SK-N-SH treated with all-trans-retinoic acid at 6 μM for 48 hours (cell line): ENCODE measurements at regions not wholly inside any gene's neighbourhood (a gene's known extent, or its start where the extent isn't known, plus 50 kb on each side); places are given as distances from the start of the nearest gene placed in this dataset.

Experiments used
- ATAC-seq: fragments of 200-7000 bp; cut with Tn5 transposase; 3 replicates; pipeline ENCODE4 v1.9.1; 2020; ENCODE audit warnings: mild to moderate bottlenecking, moderate library complexity
- ARNTL ChIP-seq: fragments of 450-650 bp; formaldehyde crosslinking; IDR thresholded peaks from 2 replicates; pipeline ENCODE4 v1.5.0; 2020; ENCODE audit warnings: low read depth, mild to moderate bottlenecking, moderate library complexity, borderline replicate concordance
- BACH2 ChIP-seq: fragments of 250-450 bp; sonication (Bioruptor Pico); IDR thresholded peaks from 2 replicates; pipeline ENCODE4 v1.9.0; 2021; ENCODE audit warnings: mild to moderate bottlenecking, borderline replicate concordance
- CSDC2 ChIP-seq: fragments of 250-450 bp; sonication (Bioruptor Pico); IDR thresholded peaks from 2 replicates; pipeline ENCODE4 v1.5.0; 2020; ENCODE audit warnings: mild to moderate bottlenecking, moderate library complexity
- CSRNP3 ChIP-seq: fragments of 250-450 bp; sonication (Bioruptor Pico); IDR thresholded peaks from 2 replicates; pipeline ENCODE4 v1.5.1; 2021; ENCODE audit warnings: mild to moderate bottlenecking, moderate library complexity
- ESRRG ChIP-seq: fragments of 250-450 bp; sonication (Bioruptor Pico); IDR thresholded peaks from 2 replicates; pipeline ENCODE4 v1.6.1; 2021; ENCODE audit warnings: mild to moderate bottlenecking
- GLIS3 ChIP-seq: fragments of 250-450 bp; sonication (Bioruptor Pico); IDR thresholded peaks from 2 replicates; pipeline ENCODE4 v1.5.0; 2020; ENCODE audit warnings: mild to moderate bottlenecking, moderate library complexity
- ISL1 ChIP-seq: fragments of 250-450 bp; sonication (Bioruptor Pico); IDR thresholded peaks from 2 replicates; pipeline ENCODE4 v2.1.2; 2022; ENCODE audit warnings: mild to moderate bottlenecking, moderate library complexity
- OSR1 ChIP-seq: fragments of 250-450 bp; sonication (Bioruptor Pico); IDR thresholded peaks from 2 replicates; pipeline ENCODE4 v1.8.0; 2022; ENCODE audit warnings: moderate library complexity, mild to moderate bottlenecking, inconsistent platforms
- PPARA ChIP-seq: fragments of 250-450 bp; sonication (Bioruptor Pico); IDR thresholded peaks from 2 replicates; pipeline ENCODE4 v1.5.0; 2020; ENCODE audit warnings: mild to moderate bottlenecking, borderline replicate concordance
- RARB ChIP-seq: fragments of 250-450 bp; sonication (Bioruptor Pico); IDR thresholded peaks from 2 replicates; pipeline ENCODE4 v1.8.0; 2021; ENCODE audit warnings: mild to moderate bottlenecking, moderate library complexity
- SNAI2 ChIP-seq: fragments of 250-450 bp; sonication (Bioruptor Pico); IDR thresholded peaks from 2 replicates; pipeline ENCODE4 v1.5.0; 2020; ENCODE audit warnings: mild to moderate bottlenecking, moderate library complexity
- TSHZ2 ChIP-seq: fragments of 250-450 bp; sonication (Bioruptor Pico); IDR thresholded peaks from 2 replicates; pipeline ENCODE4 v1.5.0; 2020; ENCODE audit warnings: mild to moderate bottlenecking, moderate library complexity
- ZC3H10 ChIP-seq: fragments of 250-450 bp; sonication (Bioruptor Pico); IDR thresholded peaks from 2 replicates; pipeline ENCODE4 v1.5.1; 2021; ENCODE audit warnings: mild to moderate bottlenecking, moderate library complexity
- ZFP3 ChIP-seq: fragments of 250-450 bp; sonication (Bioruptor Pico); IDR thresholded peaks from 2 replicates; pipeline ENCODE4 v1.5.0; 2020; ENCODE audit warnings: mild to moderate bottlenecking, moderate library complexity
- ZFP30 ChIP-seq: fragments of 450-650 bp; formaldehyde crosslinking; IDR thresholded peaks from 2 replicates; pipeline ENCODE4 v1.5.0; 2022; ENCODE audit warnings: mild to moderate bottlenecking, moderate library complexity
- ZNF565 ChIP-seq: fragments of 450-650 bp; formaldehyde crosslinking; conservative IDR thresholded peaks from 2 replicates; pipeline ENCODE4 v1.5.0; 2020; ENCODE audit warnings: low read depth, mild to moderate bottlenecking, moderate library complexity
- ZNF70 ChIP-seq: fragments of 450-650 bp; formaldehyde crosslinking; IDR thresholded peaks from 2 replicates; pipeline ENCODE4 v1.5.0; 2020; ENCODE audit warnings: mild to moderate bottlenecking, moderate library complexity
- ZNF8 ChIP-seq: fragments of 450-650 bp; formaldehyde crosslinking; IDR thresholded peaks from 2 replicates; pipeline ENCODE4 v1.5.0; 2020; ENCODE audit warnings: mild to moderate bottlenecking, moderate library complexity
- TF ChIP-seq, protein P1 (sequence below): fragments of 250-450 bp; sonication (Bioruptor Pico); IDR thresholded peaks from 2 replicates; pipeline ENCODE4 v1.8.0; 2021; ENCODE audit warnings: low read depth, mild to moderate bottlenecking, moderate library complexity, borderline replicate concordance

- TF ChIP-seq CSRNP3 (CRISPR knock-in tag) (no peak), ISL1 (no peak), ARNTL (CRISPR knock-in tag) (no peak), PPARA (CRISPR knock-in tag) (no peak), BACH2 (no peak), ZFP3 (CRISPR knock-in tag) (no peak), GLIS3 (CRISPR knock-in tag) (no peak), ZC3H10 (CRISPR knock-in tag) (no peak), TSHZ2 (CRISPR knock-in tag) (no peak), OSR1 (no peak), ZFP30 (CRISPR knock-in tag) (no peak)
- no peak for ATAC-seq
Measured at GRCh38 chr2:203646961-203647360, 59.5 kb upstream of the CD28 start.

DNA sequence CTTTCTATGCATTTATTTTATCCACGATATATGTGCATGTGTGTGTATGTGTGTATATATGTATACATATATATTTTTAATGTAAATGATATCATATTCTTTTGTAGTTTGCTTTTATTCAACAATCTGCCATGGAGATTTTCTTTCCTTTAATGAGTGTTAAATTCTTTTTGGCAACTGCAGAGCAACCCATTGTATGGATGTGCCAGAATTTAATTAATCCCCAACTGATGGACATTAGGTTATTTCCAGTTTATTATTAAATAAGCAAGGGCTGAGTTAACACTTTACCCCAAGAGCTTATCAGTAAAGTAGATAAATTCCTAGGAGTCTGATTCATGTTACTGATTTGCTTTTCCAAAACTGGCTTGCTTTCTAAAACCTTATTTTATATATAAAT lies 58.9 kb upstream of the CD28 start:
- ATAC-seq = no peak
- TF ChIP-seq ZNF70 (CRISPR knock-in tag) = no peak

- no peak for TF ChIP-seq ZC3H10 (CRISPR knock-in tag)
- TF ChIP-seq BACH2 = no peak
- TF ChIP-seq GLIS3 (CRISPR knock-in tag) = no peak
Measured at GRCh38 chr2:203648273-203648672, 58.2 kb upstream of the CD28 start.

GRCh38 chr2:203649176-203649814 lies 57.1 kb upstream of the CD28 start:
- no peak for TF ChIP-seq BACH2
- TF ChIP-seq GLIS3 (CRISPR knock-in tag) = no peak
- TF ChIP-seq RARB (CRISPR knock-in tag) = no peak
- no peak for TF ChIP-seq CSRNP3 (CRISPR knock-in tag)
- TF ChIP-seq ZFP30 (CRISPR knock-in tag) = no peak
- TF ChIP-seq TSHZ2 (CRISPR knock-in tag) = no peak
- TF ChIP-seq ZFP3 (CRISPR knock-in tag) = no peak
- no peak for TF ChIP-seq CSDC2 (CRISPR knock-in tag)
- ATAC-seq = no peak

More at GRCh38 chr2:203648273-203648672, 58.2 kb upstream of the CD28 start:
- no peak for ATAC-seq

DNA sequence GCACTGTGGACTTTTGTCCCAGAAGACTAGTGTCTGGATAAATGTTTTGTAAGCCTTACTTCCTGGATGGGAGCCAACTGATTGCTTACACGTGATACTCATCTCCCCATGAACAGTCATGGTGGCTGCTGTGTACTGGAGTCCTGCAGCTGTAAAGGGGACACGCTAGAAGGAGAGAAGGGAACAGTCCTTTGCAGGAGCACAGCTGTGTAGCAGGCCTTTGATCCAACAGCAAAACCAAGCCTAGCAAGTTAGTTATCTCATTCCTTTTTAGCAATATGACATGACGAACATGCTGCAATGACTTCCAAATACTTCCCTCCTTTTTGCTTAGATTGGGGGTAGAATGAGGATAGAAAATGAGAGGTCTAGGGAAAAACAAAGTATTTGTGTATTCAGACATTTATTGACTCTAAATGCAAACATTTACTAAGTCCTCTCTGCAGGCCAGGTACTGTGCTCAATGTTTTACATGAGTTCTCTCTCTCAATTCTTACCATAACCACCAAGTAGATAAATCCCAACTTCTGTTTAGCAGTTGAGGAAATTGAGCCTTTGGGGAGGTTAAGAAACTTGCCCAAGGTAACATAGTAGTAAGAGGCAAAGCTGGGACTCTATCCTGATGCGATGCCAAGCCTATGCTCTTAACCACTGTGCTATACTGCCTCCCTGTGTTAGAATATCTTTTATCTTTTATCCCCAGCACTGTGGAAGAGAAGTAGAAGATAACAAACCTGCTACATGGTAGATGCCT lies 55.4 kb upstream of the CD28 start:
- ATAC-seq = peak; percentile 94
- TF ChIP-seq ZFP3 (CRISPR knock-in tag) (no peak), CSDC2 (CRISPR knock-in tag) (no peak), TSHZ2 (CRISPR knock-in tag) (no peak), SNAI2 (CRISPR knock-in tag) (no peak), ZNF565 (CRISPR knock-in tag) (no peak), ESRRG (CRISPR knock-in tag) (no peak), BACH2 (no peak), ISL1 (no peak), ZNF8 (CRISPR knock-in tag) (no peak), OSR1 (no peak), ZC3H10 (CRISPR knock-in tag) (no peak)
- TF ChIP-seq, protein P1, sequence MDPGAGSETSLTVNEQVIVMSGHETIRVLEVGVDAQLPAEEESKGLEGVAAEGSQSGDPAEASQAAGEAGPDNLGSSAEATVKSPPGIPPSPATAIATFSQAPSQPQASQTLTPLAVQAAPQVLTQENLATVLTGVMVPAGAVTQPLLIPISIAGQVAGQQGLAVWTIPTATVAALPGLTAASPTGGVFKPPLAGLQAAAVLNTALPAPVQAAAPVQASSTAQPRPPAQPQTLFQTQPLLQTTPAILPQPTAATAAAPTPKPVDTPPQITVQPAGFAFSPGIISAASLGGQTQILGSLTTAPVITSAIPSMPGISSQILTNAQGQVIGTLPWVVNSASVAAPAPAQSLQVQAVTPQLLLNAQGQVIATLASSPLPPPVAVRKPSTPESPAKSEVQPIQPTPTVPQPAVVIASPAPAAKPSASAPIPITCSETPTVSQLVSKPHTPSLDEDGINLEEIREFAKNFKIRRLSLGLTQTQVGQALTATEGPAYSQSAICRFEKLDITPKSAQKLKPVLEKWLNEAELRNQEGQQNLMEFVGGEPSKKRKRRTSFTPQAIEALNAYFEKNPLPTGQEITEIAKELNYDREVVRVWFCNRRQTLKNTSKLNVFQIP (CRISPR knock-in tag) = no peak
